SJCRH30 (cell line): ENCODE measurements at regions not wholly inside any gene's neighbourhood (a gene's known extent, or its start where the extent isn't known, plus 50 kb on each side); places are given as distances from the start of the nearest gene placed in this dataset.

ENCODE experiments used
- DNase-seq, 2 experiments: peaks; one replicate each; pipeline ENCODE4 v3.0.0-alpha.2; 2015 to 2020
- H3K27ac ChIP-seq: fragments of 250-450 bp; sonication (Bioruptor Pico); 2 replicates; pipeline ENCODE4 v1.5.1; 2020; ENCODE audit warnings: mild to moderate bottlenecking, moderate library complexity
- H3K27me3 ChIP-seq: fragments of 250-450 bp; sonication (Bioruptor Pico); 2 replicates; pipeline ENCODE4 v1.5.1; 2020; ENCODE audit warnings: mild to moderate bottlenecking, moderate library complexity
- H3K36me3 ChIP-seq: fragments of 250-450 bp; sonication (Bioruptor Pico); 2 replicates; pipeline ENCODE4 v1.5.1; 2020; ENCODE audit warnings: mild to moderate bottlenecking, moderate library complexity
- H3K4me1 ChIP-seq: fragments of 250-450 bp; sonication (Bioruptor Pico); 2 replicates; pipeline ENCODE4 v1.5.1; 2020; ENCODE audit warnings: mild to moderate bottlenecking, moderate library complexity
- H3K4me3 ChIP-seq: fragments of 250-450 bp; sonication (Bioruptor Pico); 2 replicates; pipeline ENCODE4 v1.5.1; 2020; ENCODE audit warnings: mild to moderate bottlenecking, moderate library complexity
- H3K9me3 ChIP-seq: fragments of 250-450 bp; sonication (Bioruptor Pico); replicated peaks from 2 replicates; pipeline ENCODE4 v1.5.1; 2020; ENCODE audit warnings: mild to moderate bottlenecking, moderate library complexity

DNA sequence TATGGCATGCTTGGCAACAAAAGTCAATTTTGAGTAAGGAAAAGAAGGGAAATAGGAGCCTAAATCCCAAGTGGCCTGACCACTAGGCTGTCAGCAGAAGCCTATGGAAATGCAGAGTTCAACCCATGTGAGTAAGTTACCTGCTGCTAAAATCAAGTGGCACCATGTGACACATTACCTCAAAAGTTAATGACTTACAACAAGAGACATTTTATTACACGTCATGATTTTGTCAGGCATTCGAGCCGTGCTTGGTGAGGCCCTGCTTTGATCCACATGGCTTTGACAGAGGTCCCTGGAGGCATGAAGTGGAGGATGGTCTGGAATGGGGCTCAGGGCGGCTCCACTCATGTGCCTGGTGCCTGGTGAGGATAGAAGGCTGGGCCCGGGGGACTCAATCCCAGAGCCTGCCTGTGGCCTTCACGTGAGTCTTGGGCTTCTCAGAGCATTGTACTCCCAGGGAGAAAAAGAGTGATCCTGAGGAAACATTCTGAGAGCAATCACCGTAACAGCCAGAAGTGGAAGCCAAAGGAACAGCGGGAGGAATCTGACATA is 339.1 kb upstream of the B3GAT1 start:
- no peak overlapping the region for H3K27ac ChIP-seq
- H3K4me3 ChIP-seq, result no peak overlapping the region
- H3K36me3 ChIP-seq, result no peaks in the 10 kb centered on the region
- H3K4me1 ChIP-seq, result no peaks in the 10 kb centered on the region
- H3K9me3 ChIP-seq, result no peaks in the 10 kb centered on the region
- peaks cover 13% of the 10 kb centered on the region; the same call in 1 of the 2 replicates for H3K27me3 ChIP-seq
- no peak for DNase-seq

DNA sequence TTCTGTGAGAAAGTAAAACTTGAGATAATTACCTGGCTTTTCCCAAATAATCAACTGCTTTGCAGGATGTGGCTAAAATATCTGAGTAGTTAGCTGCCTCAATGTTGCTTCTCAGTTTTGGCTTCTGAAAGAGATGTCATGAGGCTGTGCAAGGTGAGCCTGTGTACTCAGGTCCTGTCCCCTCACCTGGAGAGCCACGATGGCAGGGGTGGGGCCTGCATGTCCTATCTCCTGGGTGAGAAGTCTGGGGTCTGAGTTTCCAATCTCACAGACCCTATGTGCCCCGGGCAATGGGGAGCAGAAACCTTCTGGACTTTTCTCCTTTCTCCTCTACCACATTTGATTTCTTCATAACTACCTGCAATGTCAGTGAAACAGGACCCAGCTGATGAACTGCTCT is 338.6 kb upstream of the B3GAT1 start:
- Histone ChIP-seq H3K4me1 (no peaks in the 10 kb centered on the region), H3K36me3 (no peaks in the 10 kb centered on the region)
- DNase-seq, result no peak

DNA sequence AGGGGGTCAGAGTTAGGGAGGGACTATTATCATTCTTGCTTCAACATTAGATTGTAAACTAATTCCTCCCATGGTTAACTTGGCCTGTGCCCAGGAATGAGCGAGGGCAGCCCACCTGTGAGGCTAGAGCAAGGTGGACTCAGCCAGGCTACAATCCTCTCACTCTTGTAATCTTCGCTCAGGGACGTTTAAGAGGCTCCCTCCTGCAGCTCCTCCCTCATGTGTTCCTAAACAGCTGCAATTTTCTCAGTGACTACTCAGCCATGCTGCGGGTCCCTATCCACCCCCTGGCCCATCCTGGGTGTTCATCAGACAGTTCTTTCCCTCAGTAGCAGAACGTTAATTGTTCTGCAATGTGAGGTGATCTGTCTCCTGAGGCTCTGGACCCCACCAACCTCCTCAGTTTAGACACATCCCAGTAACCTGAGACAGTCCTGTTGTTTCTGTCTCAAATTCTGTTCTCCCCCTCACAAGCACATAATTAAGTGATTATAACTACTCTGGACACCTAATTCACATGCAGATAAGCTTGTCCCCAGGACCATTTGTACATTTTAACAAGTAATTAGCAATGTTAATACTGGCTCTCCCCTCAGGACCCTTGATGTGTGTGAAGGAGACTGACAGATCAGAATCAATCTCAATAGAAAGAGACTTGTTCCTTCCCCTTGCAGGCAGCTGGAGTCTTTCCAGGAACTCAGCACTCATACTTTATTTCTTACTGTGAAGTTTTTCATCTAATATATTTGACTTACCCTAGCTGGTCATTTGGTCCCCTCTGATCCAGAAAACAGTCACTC is 337.2 kb upstream of the B3GAT1 start:
- Histone ChIP-seq H3K36me3 (no peaks in the 10 kb centered on the region), H3K27me3 (peaks cover 13% of the 10 kb centered on the region; the same call in 1 of the 2 replicates), H3K4me3 (no peak overlapping the region), H3K9me3 (no peaks in the 10 kb centered on the region), H3K27ac (no peak overlapping the region), H3K4me1 (no peaks in the 10 kb centered on the region)
- DNase-seq, result no peak

More for the DNA sequence above, 338.6 kb upstream of the B3GAT1 start:
- no peak overlapping the region for H3K27ac ChIP-seq
- H3K27me3 ChIP-seq, result peaks cover 13% of the 10 kb centered on the region; the same call in 1 of the 2 replicates
- no peaks in the 10 kb centered on the region for H3K9me3 ChIP-seq
- no peak overlapping the region for H3K4me3 ChIP-seq

DNA sequence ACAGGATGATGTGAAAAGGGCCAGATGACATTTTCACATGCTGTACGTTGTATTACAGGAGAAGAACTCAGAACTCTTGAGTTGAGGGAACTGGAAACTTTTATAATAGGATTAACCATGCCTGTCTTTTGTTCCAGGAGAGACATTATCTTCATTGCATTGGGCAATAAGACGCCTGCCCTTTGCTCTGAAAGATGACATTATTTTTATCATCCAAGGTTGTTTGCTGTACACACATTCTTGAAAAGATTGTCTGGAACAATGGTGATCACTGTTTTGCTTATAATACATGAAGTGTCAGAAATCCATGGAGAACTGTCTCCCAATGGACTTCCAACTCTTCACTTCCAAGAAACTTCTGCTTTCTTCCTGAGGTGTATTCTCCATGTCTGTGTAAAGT is 334.6 kb upstream of the B3GAT1 start:
- DNase-seq, result no peak
- H3K4me1 ChIP-seq, result no peaks in the 10 kb centered on the region
- no peak overlapping the region for H3K27ac ChIP-seq
- H3K36me3 ChIP-seq, result no peaks in the 10 kb centered on the region
- H3K4me3 ChIP-seq, result no peak overlapping the region
- no peaks in the 10 kb centered on the region for H3K27me3 ChIP-seq
- no peaks in the 10 kb centered on the region for H3K9me3 ChIP-seq

DNA sequence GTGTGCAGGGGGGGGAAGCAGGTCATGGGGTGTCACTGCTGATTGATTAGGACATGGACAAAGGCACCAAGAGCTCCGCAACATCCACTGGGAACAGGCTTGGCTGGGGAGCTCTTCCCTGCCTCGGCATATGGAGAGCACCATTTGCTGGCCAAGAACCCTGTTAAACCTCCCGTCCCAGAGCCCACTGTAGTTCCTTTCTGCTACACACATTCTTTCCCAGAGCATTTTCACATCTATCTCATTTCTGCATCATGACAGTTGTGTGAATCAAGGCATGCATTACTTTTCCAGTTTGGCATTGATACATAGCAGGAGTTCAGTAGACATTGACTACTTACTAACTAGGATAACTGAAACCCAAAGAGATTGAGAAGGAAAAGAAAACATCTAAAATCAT is 333.4 kb upstream of the B3GAT1 start:
- H3K27ac ChIP-seq, result no peak overlapping the region
- H3K4me1 ChIP-seq, result no peaks in the 10 kb centered on the region
- DNase-seq, result no peak
- no peaks in the 10 kb centered on the region for H3K27me3 ChIP-seq
- H3K9me3 ChIP-seq, result no peaks in the 10 kb centered on the region
- H3K36me3 ChIP-seq, result no peaks in the 10 kb centered on the region
- H3K4me3 ChIP-seq, result no peak overlapping the region

DNA sequence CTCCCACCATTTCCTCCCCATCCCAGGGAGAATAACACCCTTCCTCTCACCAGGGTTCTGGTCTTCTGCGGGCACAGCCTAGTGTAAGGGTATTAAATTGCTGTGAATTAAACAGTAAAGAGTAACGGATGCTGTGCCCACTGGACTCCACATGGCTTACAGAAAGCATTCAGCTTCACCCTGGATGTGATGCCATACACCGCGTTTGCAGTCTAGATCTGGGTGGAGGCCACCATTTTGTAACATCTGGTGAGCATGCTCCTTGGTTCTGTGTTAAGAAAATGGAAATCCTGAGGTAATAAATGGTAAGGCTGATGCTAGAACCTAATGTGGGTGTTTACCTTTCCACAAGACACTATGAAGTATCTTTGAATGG is 331.8 kb upstream of the B3GAT1 start:
- H3K4me1 ChIP-seq, result no peaks in the 10 kb centered on the region
- H3K4me3 ChIP-seq, result no peak overlapping the region
- no peaks in the 10 kb centered on the region for H3K9me3 ChIP-seq

DNA sequence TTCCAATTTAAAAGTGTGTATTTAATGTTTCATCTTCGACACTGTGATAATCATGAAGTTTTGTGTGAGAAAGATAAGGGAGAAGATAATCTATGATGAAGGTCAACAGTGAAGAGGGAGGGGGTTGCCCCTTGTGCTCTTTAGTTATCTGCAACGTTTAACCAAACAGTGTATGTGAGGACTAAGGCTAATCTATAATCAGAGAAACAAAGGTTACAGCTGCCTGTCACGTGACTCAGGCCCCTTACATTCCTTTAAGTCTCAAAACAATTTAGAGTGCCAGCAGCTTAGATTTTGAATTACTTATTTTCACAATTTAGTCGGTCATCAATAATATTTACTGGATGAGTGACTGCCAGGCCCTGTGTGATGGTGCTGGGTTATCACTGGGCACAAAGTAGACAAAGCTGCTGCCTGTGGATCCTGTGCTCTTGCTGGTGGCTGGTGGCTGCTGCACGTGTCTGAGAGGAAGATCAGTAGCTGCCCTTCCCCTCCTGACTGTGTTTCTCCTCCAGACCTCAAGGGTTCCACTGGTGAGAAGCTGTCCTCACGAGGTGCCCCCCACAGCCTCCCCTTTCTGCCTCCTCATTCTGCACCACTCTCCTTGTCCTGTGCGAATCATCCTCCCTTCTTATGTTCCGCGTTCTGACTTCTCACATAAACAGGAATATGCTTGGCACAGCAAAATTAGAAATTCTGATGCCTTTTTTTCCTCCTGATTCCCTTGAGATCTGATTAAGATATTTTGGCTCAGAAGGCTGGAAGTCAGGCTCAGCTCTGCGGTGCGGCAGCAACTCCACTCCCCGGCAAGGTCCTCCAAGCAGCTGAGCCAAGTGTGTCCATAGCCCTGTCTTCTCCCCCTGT is 331.1 kb upstream of the B3GAT1 start:
- H3K27me3 ChIP-seq, result no peaks in the 10 kb centered on the region
- no peak for DNase-seq
- no peak overlapping the region for H3K4me3 ChIP-seq
- H3K27ac ChIP-seq, result no peak overlapping the region
- H3K9me3 ChIP-seq, result no peaks in the 10 kb centered on the region
- no peaks in the 10 kb centered on the region for H3K4me1 ChIP-seq
- no peaks in the 10 kb centered on the region for H3K36me3 ChIP-seq

More for the DNA sequence above, 331.8 kb upstream of the B3GAT1 start:
- Histone ChIP-seq H3K36me3 (no peaks in the 10 kb centered on the region), H3K27me3 (no peaks in the 10 kb centered on the region), H3K27ac (no peak overlapping the region)
- no peak for DNase-seq

DNA sequence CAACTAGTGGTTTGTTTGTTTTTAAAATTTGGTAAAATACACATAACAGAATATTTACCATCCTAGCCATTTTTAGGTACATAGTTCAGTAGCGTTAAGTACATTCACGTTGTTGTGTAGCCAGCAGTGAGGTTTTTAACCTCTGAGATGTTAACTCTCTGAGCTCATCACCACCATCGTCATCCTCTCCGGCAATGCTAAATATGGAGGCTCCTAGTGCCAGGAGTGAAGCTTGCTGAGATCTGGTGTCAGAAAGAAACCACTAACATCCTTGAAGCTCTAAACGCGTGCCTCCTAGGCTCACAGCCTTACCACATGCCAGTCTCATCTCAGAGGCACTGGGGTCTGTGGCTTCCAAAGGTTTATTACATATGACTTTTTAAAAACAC is 330.2 kb upstream of the B3GAT1 start:
- Histone ChIP-seq H3K9me3 (no peaks in the 10 kb centered on the region), H3K27ac (no peak overlapping the region)
- no peak for DNase-seq

DNA sequence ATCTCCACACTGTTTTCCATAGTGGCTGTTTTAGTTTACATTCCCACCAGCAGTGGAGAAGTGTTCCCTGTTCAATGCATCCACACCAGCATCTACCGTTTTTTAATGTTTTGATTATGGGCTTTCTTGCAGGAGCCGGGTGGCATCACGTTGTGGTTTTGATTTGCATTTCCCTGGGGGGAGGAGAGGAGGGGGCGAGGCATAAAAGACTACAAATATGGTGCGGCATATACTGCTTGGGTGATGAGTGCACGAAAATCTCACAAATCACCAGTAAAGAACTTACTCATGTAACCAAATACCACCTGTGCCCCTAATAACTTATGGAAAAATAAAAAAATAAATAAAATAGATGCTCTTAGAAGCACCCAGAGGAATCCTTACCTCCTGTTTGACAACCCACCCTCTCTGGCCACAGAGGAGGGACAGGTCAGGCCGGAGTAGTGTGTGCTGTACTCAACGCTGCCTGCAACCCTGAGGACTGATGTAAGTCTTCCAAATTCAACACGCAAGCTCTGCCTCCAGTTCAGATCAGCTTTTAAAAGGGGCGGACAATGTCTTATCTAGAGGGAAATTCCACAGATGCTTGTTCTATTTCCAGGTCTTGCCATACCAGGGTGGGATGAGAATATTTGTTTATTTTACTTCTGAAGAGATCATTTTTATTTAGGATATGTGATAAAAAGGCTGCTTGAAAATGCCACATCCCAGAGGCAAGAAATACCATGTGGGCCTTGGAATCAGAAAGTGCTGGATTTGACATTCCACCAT is 329.6 kb upstream of the B3GAT1 start:
- Histone ChIP-seq H3K4me1 (no peaks in the 10 kb centered on the region), H3K36me3 (no peaks in the 10 kb centered on the region), H3K4me3 (no peak overlapping the region), H3K27me3 (no peaks in the 10 kb centered on the region), H3K27ac (no peak overlapping the region), H3K9me3 (no peaks in the 10 kb centered on the region)
- no peak for DNase-seq

More for the DNA sequence above, 330.2 kb upstream of the B3GAT1 start:
- H3K4me1 ChIP-seq, result no peaks in the 10 kb centered on the region
- no peaks in the 10 kb centered on the region for H3K36me3 ChIP-seq
- H3K27me3 ChIP-seq, result no peaks in the 10 kb centered on the region
- no peak overlapping the region for H3K4me3 ChIP-seq

DNA sequence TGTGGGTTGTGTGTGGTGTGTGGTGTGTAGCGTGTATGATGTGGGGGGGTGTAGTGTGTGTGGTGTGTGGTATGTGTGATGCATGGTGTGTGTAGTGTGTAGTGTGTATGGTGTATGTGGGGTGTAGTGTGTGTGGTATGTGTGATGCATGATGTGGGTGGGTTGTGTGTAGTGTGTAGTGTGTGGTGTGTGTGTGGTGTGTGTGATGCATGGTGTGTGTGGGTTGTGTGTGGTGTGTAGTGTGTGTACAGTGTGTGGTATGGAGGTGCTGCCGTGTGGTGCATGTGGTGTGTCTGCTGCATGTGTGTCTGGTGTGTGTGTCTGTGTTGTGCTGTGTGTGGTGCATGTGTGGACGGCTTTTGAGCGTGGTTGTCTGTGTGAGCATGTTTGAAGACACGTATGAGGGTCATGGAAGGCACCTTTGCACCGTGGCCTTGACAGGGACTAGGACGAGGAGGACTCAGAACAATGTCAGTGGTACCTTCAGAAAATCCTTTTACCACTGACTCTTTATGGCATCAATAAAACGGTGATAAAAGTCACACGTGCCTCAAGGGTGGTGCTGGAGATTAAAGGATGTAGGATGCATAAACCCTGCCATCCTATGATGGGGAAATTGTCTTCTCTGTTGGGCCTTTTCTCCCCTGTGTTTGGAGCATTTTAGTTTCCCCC is 328.7 kb upstream of the B3GAT1 start:
- H3K27ac ChIP-seq, result no peak overlapping the region
- H3K27me3 ChIP-seq, result no peaks in the 10 kb centered on the region
- no peaks in the 10 kb centered on the region for H3K4me1 ChIP-seq
- DNase-seq, result no peak
- H3K36me3 ChIP-seq, result no peaks in the 10 kb centered on the region
- H3K9me3 ChIP-seq, result no peaks in the 10 kb centered on the region
- no peak overlapping the region for H3K4me3 ChIP-seq

DNA sequence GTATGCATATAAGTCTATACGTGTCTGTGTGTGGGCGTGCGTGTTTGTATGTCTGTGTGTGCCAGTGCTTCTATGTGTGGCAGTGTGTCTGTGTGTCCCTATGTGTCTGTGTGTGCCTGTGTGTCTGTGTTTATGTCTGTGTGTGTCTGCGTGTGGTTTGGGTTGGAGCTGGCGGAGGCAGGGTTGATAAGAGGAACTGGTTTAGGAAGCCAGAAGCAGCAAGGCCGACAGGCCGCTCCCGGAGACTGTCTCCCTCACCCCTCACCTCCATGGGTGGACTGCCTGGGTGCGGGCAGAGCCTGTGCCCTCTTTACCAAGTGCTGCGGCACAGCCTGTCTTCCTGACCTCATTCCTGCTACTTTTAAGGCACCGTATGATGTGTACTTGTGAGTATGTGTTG is 327.1 kb upstream of the B3GAT1 start:
- DNase-seq, result no peak
- Histone ChIP-seq H3K9me3 (no peaks in the 10 kb centered on the region), H3K4me1 (no peaks in the 10 kb centered on the region), H3K36me3 (no peaks in the 10 kb centered on the region), H3K27me3 (no peaks in the 10 kb centered on the region), H3K4me3 (no peak overlapping the region), H3K27ac (no peak overlapping the region)

DNA sequence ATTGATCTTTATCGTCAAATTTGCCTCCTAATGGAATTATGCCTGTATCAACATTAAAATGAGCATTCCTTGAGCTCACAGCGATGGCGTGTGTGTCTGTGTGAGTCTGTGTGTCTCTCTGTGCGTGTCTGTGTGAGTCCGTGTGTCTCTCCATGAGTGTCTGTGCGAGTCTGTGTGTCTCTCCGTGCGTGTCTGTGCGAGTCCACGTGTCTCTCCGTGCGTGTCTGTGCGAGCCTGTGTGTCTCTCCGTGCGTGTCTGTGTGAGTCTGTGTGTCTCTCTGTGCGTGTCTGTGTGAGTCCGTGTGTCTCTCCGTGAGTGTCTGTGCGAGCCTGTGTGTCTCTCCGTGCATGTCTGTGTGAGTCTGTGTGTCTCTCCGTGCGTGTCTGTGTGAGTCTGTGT is 326.5 kb upstream of the B3GAT1 start:
- no peak overlapping the region for H3K4me3 ChIP-seq
- no peaks in the 10 kb centered on the region for H3K9me3 ChIP-seq
- no peak for DNase-seq
- H3K4me1 ChIP-seq, result no peaks in the 10 kb centered on the region
- H3K27ac ChIP-seq, result no peak overlapping the region
- H3K27me3 ChIP-seq, result no peaks in the 10 kb centered on the region; the same call in 1 of the 2 replicates
- no peaks in the 10 kb centered on the region for H3K36me3 ChIP-seq

DNA sequence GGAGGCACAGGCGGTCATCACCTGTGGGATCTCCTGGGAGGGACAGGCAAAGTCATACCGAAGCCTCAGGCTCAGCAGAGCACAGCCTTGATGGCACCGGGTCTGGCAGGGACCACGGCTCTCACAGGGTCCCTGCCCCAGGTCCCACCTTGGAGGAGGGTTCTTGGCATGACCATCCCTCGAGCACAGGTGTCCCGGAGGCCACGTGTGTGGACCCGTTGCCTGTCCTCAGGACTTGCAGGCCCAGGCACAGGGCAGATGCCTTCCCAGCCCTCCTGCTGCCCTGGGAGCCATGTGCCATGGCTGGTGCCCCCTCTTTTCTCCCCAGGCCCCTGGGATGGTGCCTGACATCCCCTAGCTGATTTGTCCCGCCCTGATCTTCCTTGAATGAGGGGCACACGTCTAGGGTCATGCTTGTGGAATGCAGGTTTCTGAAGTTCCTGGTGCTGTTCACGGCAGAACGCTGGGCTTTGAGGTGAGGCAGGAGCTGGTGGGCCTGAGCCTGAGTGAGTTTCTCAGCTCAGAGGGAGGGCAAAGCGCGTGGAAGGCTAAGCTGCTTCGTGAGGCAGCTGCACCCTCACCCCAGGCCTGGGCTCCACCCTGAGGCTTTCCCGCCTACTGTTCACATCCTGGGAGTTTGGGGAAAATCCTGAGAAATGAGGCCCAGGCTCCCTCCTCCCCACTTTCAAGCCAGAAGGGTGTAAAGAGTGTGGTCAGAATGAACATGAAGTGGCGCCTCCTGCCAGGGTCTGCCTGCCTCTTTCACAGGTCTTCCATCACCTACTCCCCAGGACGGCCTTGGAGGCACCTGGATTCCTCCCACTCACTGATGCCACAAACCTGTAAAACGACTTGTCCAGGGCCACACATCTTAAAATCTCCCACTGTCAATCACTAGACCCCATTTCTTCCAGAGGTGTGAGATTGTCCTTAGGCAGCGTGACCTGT is 325.8 kb upstream of the B3GAT1 start:
- no peak overlapping the region for H3K27ac ChIP-seq
- no peak overlapping the region for H3K4me3 ChIP-seq
- no peak for DNase-seq
- no peaks in the 10 kb centered on the region for H3K9me3 ChIP-seq
- H3K27me3 ChIP-seq, result peaks cover 4% of the 10 kb centered on the region; the same call in 1 of the 2 replicates
- no peaks in the 10 kb centered on the region for H3K36me3 ChIP-seq
- no peaks in the 10 kb centered on the region for H3K4me1 ChIP-seq
